OCI-LY1 (cell line): ENCODE measurements at regions not wholly inside any gene's neighbourhood (a gene's known extent, or its start where the extent isn't known, plus 50 kb on each side); places are given as distances from the start of the nearest gene placed in this dataset.

ENCODE experiments used
- H2AFZ ChIP-seq: fragments of 200-600 bp; sonication (generic), shearing (Covaris generic); 2 replicates; pipeline ENCODE4 v1.6.0; 2014; ENCODE audit warnings: antibody characterized with exemption, mild to moderate bottlenecking, low read length
- H3F3A ChIP-seq: fragments of 200-600 bp; sonication (generic), shearing (Covaris generic); 2 replicates; pipeline ENCODE4 v1.6.0; 2014; ENCODE audit warnings: mild to moderate bottlenecking, antibody characterized with exemption, low read length, moderate library complexity; ENCODE audit not compliant: insufficient read depth
- H3K27ac ChIP-seq: fragments of 200-600 bp; sonication (generic); 2 replicates; pipeline ENCODE4 v1.5.1; 2014; ENCODE audit warnings: low read length, mixed run types, mild to moderate bottlenecking, low read depth; ENCODE audit not compliant: poor library complexity, severe bottlenecking
- H3K27me3 ChIP-seq: fragments of 200-600 bp; sonication (generic); 2 replicates; pipeline ENCODE4 v1.6.0; 2014; ENCODE audit warnings: antibody characterized with exemption, mild to moderate bottlenecking, low read length, moderate library complexity; ENCODE audit not compliant: insufficient read depth
- H3K36me3 ChIP-seq: fragments of 200-600 bp; sonication (generic); 2 replicates; pipeline ENCODE4 v1.6.1; 2014; ENCODE audit warnings: mild to moderate bottlenecking, antibody characterized with exemption, low read length, moderate library complexity, mixed read lengths; ENCODE audit not compliant: insufficient read depth
- H3K4me1 ChIP-seq: fragments of 200-600 bp; sonication (generic); 2 replicates; pipeline ENCODE4 v1.5.1; 2014; ENCODE audit warnings: mild to moderate bottlenecking, low read length, moderate library complexity; ENCODE audit not compliant: insufficient read depth, severe bottlenecking
- H3K4me2 ChIP-seq: fragments of 200-600 bp; sonication (generic), shearing (Covaris generic); 2 replicates; pipeline ENCODE4 v1.6.1; 2014; ENCODE audit warnings: low read length
- H3K4me3 ChIP-seq: fragments of 200-600 bp; sonication (generic); 2 replicates; pipeline ENCODE4 v1.5.1; 2014; ENCODE audit warnings: low read length, low read depth, mild to moderate bottlenecking, mixed read lengths; ENCODE audit not compliant: poor library complexity, severe bottlenecking
- H3K79me2 ChIP-seq: fragments of 200-600 bp; shearing (Covaris generic); 2 replicates; pipeline ENCODE4 v1.6.1; 2016; ENCODE audit warnings: mixed run types, low read length, mixed read lengths; ENCODE audit not compliant: insufficient read depth
- H3K9ac ChIP-seq: fragments of 200-600 bp; sonication (generic), shearing (Covaris generic); 2 replicates; pipeline ENCODE4 v1.6.1; 2014; ENCODE audit warnings: mild to moderate bottlenecking, low read length, mixed read lengths
- H3K9me2 ChIP-seq: fragments of 200-600 bp; sonication (generic), shearing (Covaris generic); 2 replicates; pipeline ENCODE4 v1.6.1; 2014; ENCODE audit warnings: low read depth, mild to moderate bottlenecking, low read length, mixed read lengths
- H3K9me3 ChIP-seq: fragments of 200-600 bp; shearing (Covaris generic); 2 replicates; pipeline ENCODE4 v1.6.1; 2014; ENCODE audit warnings: low read length, mixed read lengths
- H4K20me1 ChIP-seq: fragments of 200-600 bp; sonication (generic), shearing (Covaris generic); 2 replicates; pipeline ENCODE4 v1.6.0; 2016; ENCODE audit warnings: mild to moderate bottlenecking, low read length; ENCODE audit not compliant: insufficient read depth
- CTCF ChIP-seq: fragments of 200-600 bp; sonication (generic), shearing (Covaris generic); IDR thresholded peaks from 2 replicates; pipeline ENCODE4 v1.5.1; 2017; ENCODE audit warnings: mild to moderate bottlenecking, antibody characterized with exemption, low read length, moderate library complexity, mixed read lengths
- EZH2 ChIP-seq: fragments of 200-600 bp; sonication (generic), shearing (Covaris generic); IDR thresholded peaks from 2 replicates; pipeline ENCODE4 v1.8.0; 2017; ENCODE audit warnings: borderline replicate concordance, mixed run types, mild to moderate bottlenecking, antibody characterized with exemption, low read length, moderate library complexity, mixed read lengths

- TF ChIP-seq EZH2 (no peak), CTCF (no peak)
- Histone ChIP-seq H3K4me3 (no peak overlapping the region), H3F3A (no peaks in the 10 kb centered on the region), H3K27me3 (no peaks in the 10 kb centered on the region), H3K4me2 (no peak overlapping the region), H2AFZ (no peak overlapping the region), H3K9me3 (no peaks in the 10 kb centered on the region), H4K20me1 (no peaks in the 10 kb centered on the region), H3K9ac (no peak overlapping the region), H3K4me1 (no peaks in the 10 kb centered on the region), H3K27ac (no peak overlapping the region), H3K9me2 (no peaks in the 10 kb centered on the region), H3K79me2 (no peaks in the 10 kb centered on the region), H3K36me3 (no peaks in the 10 kb centered on the region)
Observed at GRCh38 chr10:2917926-2918325, 149.4 kb upstream of the PFKP start.

GRCh38 chr10:2915412-2915811 lies 151.9 kb upstream of the PFKP start:
- no peaks in the 10 kb centered on the region for H3K4me1 ChIP-seq
- H3K27ac ChIP-seq: no peak overlapping the region
- no peaks in the 10 kb centered on the region for H3K9me3 ChIP-seq
- H3K4me3 ChIP-seq: no peak overlapping the region
- no peaks in the 10 kb centered on the region for H3F3A ChIP-seq
- no peaks in the 10 kb centered on the region for H3K79me2 ChIP-seq
- H4K20me1 ChIP-seq: no peaks in the 10 kb centered on the region
- H3K27me3 ChIP-seq: no peaks in the 10 kb centered on the region
- TF ChIP-seq EZH2 (no peak), CTCF (no peak)
- no peak overlapping the region for H3K9ac ChIP-seq
- H2AFZ ChIP-seq: no peak overlapping the region
- H3K36me3 ChIP-seq: no peaks in the 10 kb centered on the region
- H3K4me2 ChIP-seq: no peak overlapping the region
- H3K9me2 ChIP-seq: no peaks in the 10 kb centered on the region

- no peaks in the 10 kb centered on the region for H3F3A ChIP-seq
- no peaks in the 10 kb centered on the region for H3K4me1 ChIP-seq
- no peak overlapping the region for H3K27ac ChIP-seq
- no peaks in the 10 kb centered on the region for H4K20me1 ChIP-seq
- no peaks in the 10 kb centered on the region for H3K79me2 ChIP-seq
- H3K36me3 ChIP-seq: no peaks in the 10 kb centered on the region
- H3K4me2 ChIP-seq: no peak overlapping the region
- TF ChIP-seq EZH2 (no peak), CTCF (no peak)
- no peak overlapping the region for H3K4me3 ChIP-seq
- H3K9me2 ChIP-seq: no peaks in the 10 kb centered on the region
- H3K9me3 ChIP-seq: no peaks in the 10 kb centered on the region
- H3K27me3 ChIP-seq: no peaks in the 10 kb centered on the region
- no peak overlapping the region for H3K9ac ChIP-seq
- no peak overlapping the region for H2AFZ ChIP-seq
Observed at GRCh38 chr10:2914741-2915140, 152.6 kb upstream of the PFKP start.
